Right lobe of liver (tissue), 6 donors: ENCODE measurements at regions not wholly inside any gene's neighbourhood (a gene's known extent, or its start where the extent isn't known, plus 50 kb on each side); places are given as distances from the start of the nearest gene placed in this dataset.

Experiments
- ATAC-seq, 4 donors: fragments of 200-7000 bp; cut with Tn5 transposase; one replicate each; pipeline ENCODE4 v1.9.1; 2020; ENCODE audit warnings: mild to moderate bottlenecking in 4 of 4, moderate library complexity in 4 of 4
- DNase-seq, 3 donors: peaks; one replicate each; pipeline ENCODE4 v3.0.0-alpha.2; 2020
- H3K27ac ChIP-seq, 3 donors: fragments of 200-600 bp; one replicate each; pipeline ENCODE4 v1.8.0; 2022
- H3K27me3 ChIP-seq, 2 donors: fragments of 200-600 bp; one replicate each; pipeline ENCODE4 v1.8.0; 2022
- H3K36me3 ChIP-seq, 4 donors: fragments of 200-600 bp; sonication (generic) in 1 of 4; one replicate each; pipeline versions ENCODE4 v1.5.1 to v1.8.0; 2017 to 2022; ENCODE audit warnings: control low read depth in 1 of 4
- H3K4me1 ChIP-seq, 4 donors: fragments of 200-600 bp; sonication (generic) in 1 of 4; one replicate each; pipeline versions ENCODE4 v1.5.1 to v1.8.0; 2017 to 2022; ENCODE audit warnings: control low read depth in 1 of 4
- H3K4me3 ChIP-seq, 3 donors: fragments of 200-600 bp; one replicate each; pipeline ENCODE4 v1.8.0; 2022
- H3K9me3 ChIP-seq, 4 donors: fragments of 200-600 bp; sonication (generic) in 1 of 4; one replicate each; pipeline versions ENCODE4 v1.5.1 to v1.8.0; 2017 to 2022; ENCODE audit warnings: control low read depth in 1 of 4
- POLR2A ChIP-seq: fragments of 450-650 bp; IDR thresholded peaks from one replicate; pipeline ENCODE4 v1.6.1; 2017; ENCODE audit warnings: antibody characterized with exemption, mild to moderate bottlenecking
- WGBS: methylation state at CpG from one replicate; pipeline ENCODE4 v1.1.6; 2018; ENCODE audit warnings: low coverage, low lambda C conversion rate; ENCODE audit not compliant: insufficient coverage; ENCODE audit errors: missing lambda C conversion rate; 5-methylcytosine and 5-hydroxymethylcytosine counted together
- intact Hi-C, 2 donors: fragments of 100-400 bp; cut with DNase I; formaldehyde crosslinking; loops; one replicate each; pipeline versions ENCODE4 v1.11.2 to v1.14.1; 2022
- TF ChIP-seq, protein P1 (sequence below), 4 donors: fragments of 200-600 bp in 3 of 4; fragments of 450-650 bp in 1 of 4; IDR thresholded peaks; one replicate each; pipeline versions ENCODE4 v1.5.1 to v1.8.0; 2016 to 2022; ENCODE audit warnings: antibody characterized with exemption in 4 of 4, mild to moderate bottlenecking in 2 of 4
- donor health status: DM: no; HTN: yes; CAD: no.
- donor health status: DM: no; HTN: no; CAD: no.
- donor health status: DM: no; HTN: no; CAD: no.
- donor health status: DM: no; HTN: yes; CAD: no.
- donor health status: DM: no; HTN: yes; CAD: no.

GRCh38 chr2:196535061-196535460 is 104.5 kb upstream of the CCDC150 start:
- no peak for ATAC-seq

DNA sequence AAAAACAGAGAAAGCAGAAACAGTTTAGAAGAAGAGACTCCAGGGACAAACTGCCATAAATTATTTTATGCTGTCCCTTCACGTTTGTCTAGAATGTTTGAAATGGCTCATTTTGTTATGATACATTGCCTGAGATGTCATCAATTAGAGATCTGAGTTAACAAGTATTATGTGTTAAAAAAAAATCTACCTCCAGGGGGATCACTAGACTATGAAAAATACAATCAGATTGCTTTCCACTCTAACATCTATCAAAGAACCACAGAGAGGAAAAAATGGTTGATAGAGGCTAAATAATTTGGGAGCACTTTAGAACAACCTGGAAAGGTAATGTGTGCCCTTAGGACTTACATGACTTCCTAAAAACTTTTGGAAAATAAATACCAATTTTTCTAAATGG is 103.8 kb upstream of the CCDC150 start:
- H3K9me3 ChIP-seq = no peaks in the 10 kb centered on the region
- no peak overlapping the region for H3K4me3 ChIP-seq
- H3K4me1 ChIP-seq = no peaks in the 10 kb centered on the region
- no peak for DNase-seq
- intact Hi-C loops = no loop called here
- no peaks in the 10 kb centered on the region for H3K27me3 ChIP-seq
- H3K36me3 ChIP-seq = no peaks in the 10 kb centered on the region
- WGBS = 5% methylated on average over 1 of the region's 1 CpG
- TF ChIP-seq POLR2A = no peak
- TF ChIP-seq, protein P1, sequence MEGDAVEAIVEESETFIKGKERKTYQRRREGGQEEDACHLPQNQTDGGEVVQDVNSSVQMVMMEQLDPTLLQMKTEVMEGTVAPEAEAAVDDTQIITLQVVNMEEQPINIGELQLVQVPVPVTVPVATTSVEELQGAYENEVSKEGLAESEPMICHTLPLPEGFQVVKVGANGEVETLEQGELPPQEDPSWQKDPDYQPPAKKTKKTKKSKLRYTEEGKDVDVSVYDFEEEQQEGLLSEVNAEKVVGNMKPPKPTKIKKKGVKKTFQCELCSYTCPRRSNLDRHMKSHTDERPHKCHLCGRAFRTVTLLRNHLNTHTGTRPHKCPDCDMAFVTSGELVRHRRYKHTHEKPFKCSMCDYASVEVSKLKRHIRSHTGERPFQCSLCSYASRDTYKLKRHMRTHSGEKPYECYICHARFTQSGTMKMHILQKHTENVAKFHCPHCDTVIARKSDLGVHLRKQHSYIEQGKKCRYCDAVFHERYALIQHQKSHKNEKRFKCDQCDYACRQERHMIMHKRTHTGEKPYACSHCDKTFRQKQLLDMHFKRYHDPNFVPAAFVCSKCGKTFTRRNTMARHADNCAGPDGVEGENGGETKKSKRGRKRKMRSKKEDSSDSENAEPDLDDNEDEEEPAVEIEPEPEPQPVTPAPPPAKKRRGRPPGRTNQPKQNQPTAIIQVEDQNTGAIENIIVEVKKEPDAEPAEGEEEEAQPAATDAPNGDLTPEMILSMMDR (IDR thresholded peaks at IDR 0.05) = peak in 1 of 4 donors; percentile 10
- ATAC-seq = peak in 2 of 4 donors; percentile 20 to 34
- no peak overlapping the region for H3K27ac ChIP-seq

More at GRCh38 chr2:196535061-196535460, 104.5 kb upstream of the CCDC150 start:
- intact Hi-C loops = no loop called here
- no peaks in the 10 kb centered on the region for H3K4me1 ChIP-seq
- H3K27me3 ChIP-seq = no peaks in the 10 kb centered on the region
- H3K4me3 ChIP-seq = no peak overlapping the region
- H3K36me3 ChIP-seq = no peaks in the 10 kb centered on the region
- no peak for TF ChIP-seq POLR2A
- TF ChIP-seq, protein P1 (IDR thresholded peaks at IDR 0.05) = no peak
- no peak for DNase-seq
- no peak overlapping the region for H3K27ac ChIP-seq
- WGBS = 67% methylated on average over 3 of the region's 3 CpGs
- no peaks in the 10 kb centered on the region for H3K9me3 ChIP-seq

DNA sequence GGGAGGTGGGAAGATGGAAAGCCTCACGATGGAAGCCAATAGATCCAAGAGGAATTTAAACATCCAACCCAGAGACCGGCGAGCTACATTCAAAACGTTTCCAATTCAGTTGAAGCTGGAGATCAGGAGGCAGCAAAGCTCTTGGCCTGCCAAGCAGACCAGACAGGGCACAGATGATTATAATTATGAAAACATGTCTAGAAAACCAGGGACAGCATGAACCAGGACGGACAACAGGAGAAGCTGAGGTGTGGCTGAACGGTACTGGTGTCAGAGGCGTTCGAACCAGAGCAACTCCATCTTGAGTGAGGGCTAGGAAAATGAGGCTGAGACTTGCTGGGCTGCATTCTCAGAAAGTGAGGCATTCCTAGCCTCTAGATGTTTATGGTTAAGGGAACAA is 102.2 kb upstream of the CCDC150 start:
- H3K27ac ChIP-seq = no peak overlapping the region
- intact Hi-C loops = no loop called here
- ATAC-seq (no peak), DNase-seq (no peak)
- WGBS = 83% methylated on average over 8 of the region's 8 CpGs
- H3K36me3 ChIP-seq = no peaks in the 10 kb centered on the region
- H3K4me3 ChIP-seq = no peak overlapping the region
- H3K27me3 ChIP-seq = no peaks in the 10 kb centered on the region
- no peaks in the 10 kb centered on the region for H3K4me1 ChIP-seq
- TF ChIP-seq POLR2A = no peak
- TF ChIP-seq, protein P1 (IDR thresholded peaks at IDR 0.05) = no peak
- H3K9me3 ChIP-seq = no peaks in the 10 kb centered on the region

DNA sequence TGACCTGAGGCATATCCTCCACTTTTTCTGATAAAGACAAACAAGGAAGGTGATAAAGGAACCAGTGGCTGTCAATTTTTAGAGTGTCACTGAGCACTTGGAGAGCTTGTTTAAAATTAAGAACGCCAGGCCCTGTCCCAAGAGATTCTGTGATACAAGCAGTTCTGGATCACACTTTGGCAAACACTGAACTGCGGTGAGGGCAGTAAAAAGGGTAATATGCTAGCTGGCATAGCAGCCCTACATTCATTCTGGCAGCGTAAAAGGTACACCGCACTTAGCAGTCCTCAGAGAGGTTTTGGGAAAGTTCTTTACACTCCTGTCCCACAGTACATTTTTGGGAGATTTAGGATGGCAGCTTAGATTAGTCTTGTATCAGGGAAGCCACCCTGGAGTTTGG is 101.3 kb upstream of the CCDC150 start:
- Histone ChIP-seq H3K36me3 (no peaks in the 10 kb centered on the region), H3K9me3 (no peaks in the 10 kb centered on the region), H3K27me3 (no peaks in the 10 kb centered on the region), H3K27ac (no peak overlapping the region), H3K4me1 (no peaks in the 10 kb centered on the region), H3K4me3 (no peak overlapping the region)
- TF ChIP-seq, protein P1 (IDR thresholded peaks at IDR 0.05) = no peak
- TF ChIP-seq POLR2A = no peak
- no peak for ATAC-seq
- intact Hi-C loops = no loop called here
- 78% methylated on average over 3 of the region's 4 CpGs for WGBS
- no peak for DNase-seq

DNA sequence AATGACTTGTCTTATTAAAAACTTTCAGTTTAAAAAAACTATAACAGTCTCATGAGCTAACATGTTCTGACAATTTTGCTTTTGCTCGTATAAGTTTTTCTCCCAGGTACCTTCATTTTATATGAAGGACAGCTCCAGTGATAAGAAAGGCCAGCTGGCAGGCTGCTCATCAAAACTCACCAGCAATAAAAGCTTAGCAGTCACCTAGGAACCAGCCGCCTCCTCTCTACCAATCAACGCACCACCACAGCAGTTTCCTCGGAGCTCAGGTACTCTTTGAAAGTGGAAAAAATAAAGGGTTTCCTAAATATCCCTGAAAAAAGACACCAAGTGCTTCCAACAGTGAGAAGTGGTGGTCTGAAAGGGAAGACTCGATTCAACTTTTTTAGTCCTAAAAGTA is 100.9 kb upstream of the CCDC150 start:
- Histone ChIP-seq H3K4me3 (no peak overlapping the region), H3K27ac (no peak overlapping the region), H3K27me3 (no peaks in the 10 kb centered on the region), H3K36me3 (no peaks in the 10 kb centered on the region), H3K4me1 (no peaks in the 10 kb centered on the region), H3K9me3 (no peaks in the 10 kb centered on the region)
- ATAC-seq (no peak), DNase-seq (no peak)
- intact Hi-C loops = no loop called here
- 84% methylated on average over 5 of the region's 5 CpGs for WGBS
- TF ChIP-seq, protein P1 (IDR thresholded peaks at IDR 0.05) = no peak
- TF ChIP-seq POLR2A = no peak
